Fibroblast of lung (primary cell): ENCODE measurements at regions not wholly inside any gene's neighbourhood (a gene's known extent, or its start where the extent isn't known, plus 50 kb on each side); places are given as distances from the start of the nearest gene placed in this dataset.

ENCODE experiments used
- DNase-seq, 2 donors: peaks; one replicate each; pipeline versions ENCODE4 v3.0.0 to v3.0.0-alpha.2; 2010; ENCODE audit warnings: low read depth in 2 of 2
- H2AFZ ChIP-seq: 2 replicates; pipeline ENCODE4 v1.5.1; 2012; ENCODE audit warnings: low read length, control low read depth, inconsistent platforms
- H3K27ac ChIP-seq: 2 replicates; pipeline ENCODE4 v1.5.1; 2011; ENCODE audit warnings: low read length, control low read depth; ENCODE audit not compliant: insufficient read depth
- H3K27me3 ChIP-seq: 2 replicates; pipeline ENCODE4 v1.5.1; 2011; ENCODE audit warnings: mild to moderate bottlenecking, low read length; ENCODE audit not compliant: control insufficient read depth, insufficient read depth
- H3K36me3 ChIP-seq: 2 replicates; pipeline ENCODE4 v1.5.1; 2011; ENCODE audit warnings: low read length; ENCODE audit not compliant: control insufficient read depth, insufficient read depth
- H3K4me1 ChIP-seq: 2 replicates; pipeline ENCODE4 v1.5.1; 2011; ENCODE audit warnings: low read length; ENCODE audit not compliant: control insufficient read depth, insufficient read depth; ENCODE audit errors: extremely low read depth
- H3K4me2 ChIP-seq: 2 replicates; pipeline ENCODE4 v1.5.1; 2011; ENCODE audit warnings: low read length, control low read depth; ENCODE audit not compliant: insufficient read depth; ENCODE audit errors: extremely low read depth
- H3K4me3 ChIP-seq, 4 experiments: fragments of 200-600 bp in 1 of 4; sonication (generic) in 1 of 4; replicated peaks in 1 of 4; 2 replicates each; pipeline ENCODE4 v1.5.1; 2011 to 2016; ENCODE audit warnings: low read length in 4 of 4, low read depth in 3 of 4, mild to moderate bottlenecking in 3 of 4, control low read depth in 2 of 4, inconsistent platforms in 1 of 4, mixed read lengths in 1 of 4; ENCODE audit not compliant: insufficient read depth in 1 of 4; ENCODE audit errors: control extremely low read depth in 1 of 4
- H3K79me2 ChIP-seq: 2 replicates; pipeline ENCODE4 v1.5.1; 2012; ENCODE audit warnings: mild to moderate bottlenecking, low read length, inconsistent platforms; ENCODE audit not compliant: control insufficient read depth, insufficient read depth
- H3K9ac ChIP-seq: 2 replicates; pipeline ENCODE4 v1.5.1; 2011; ENCODE audit warnings: mild to moderate bottlenecking, low read length, control low read depth; ENCODE audit not compliant: insufficient read depth
- H3K9me3 ChIP-seq: 2 replicates; pipeline ENCODE4 v1.5.1; 2012; ENCODE audit warnings: low read depth, low read length; ENCODE audit not compliant: control insufficient read depth, insufficient read depth
- H4K20me1 ChIP-seq: 2 replicates; pipeline ENCODE4 v1.5.1; 2011; ENCODE audit warnings: low read length; ENCODE audit not compliant: control insufficient read depth, insufficient read depth; ENCODE audit errors: extremely low read depth
- CTCF ChIP-seq, 2 donors: IDR thresholded peaks in 1 of 2; conservative IDR thresholded peaks in 1 of 2; 1 replicate in 1 of 2; 2 replicates in 1 of 2; pipeline ENCODE4 v1.5.1; 2011 to 2012; ENCODE audit warnings: low read length in 2 of 2, control low read depth in 1 of 2, inconsistent platforms in 1 of 2, low read depth in 1 of 2, mild to moderate bottlenecking in 1 of 2
- EZH2 ChIP-seq: IDR thresholded peaks from 2 replicates; pipeline ENCODE4 v1.5.1; 2012; ENCODE audit warnings: low read length, control low read depth, mild to moderate bottlenecking; ENCODE audit errors: missing control alignments

GRCh38 chr11:71172680-71173079 is 79.7 kb downstream of the SHANK2 start:
- Histone ChIP-seq H3K4me1 (no peaks in the 10 kb centered on the region), H3K79me2 (no peaks in the 10 kb centered on the region), H3K9ac (no peak overlapping the region), H3K4me2 (no peak overlapping the region), H4K20me1 (no peaks in the 10 kb centered on the region), H3K9me3 (no peaks in the 10 kb centered on the region), H3K27ac (no peak overlapping the region), H3K27me3 (no peaks in the 10 kb centered on the region), H3K4me3 (no peak overlapping the region), H2AFZ (no peak overlapping the region), H3K36me3 (no peaks in the 10 kb centered on the region)
- TF ChIP-seq CTCF (conservative IDR thresholded peaks at IDR 0.05 in 1 of 2, IDR thresholded peaks at IDR 0.05 in 1 of 2; ENCODE audit: low read depth in 1 of 2, low read length in 2 of 2), result no peak
- no peak for TF ChIP-seq EZH2
- no peak for DNase-seq

GRCh38 chr11:71171576-71171975 is 80.8 kb downstream of the SHANK2 start:
- H3K79me2 ChIP-seq, result no peaks in the 10 kb centered on the region
- H3K4me3 ChIP-seq, result no peak overlapping the region
- TF ChIP-seq CTCF (conservative IDR thresholded peaks at IDR 0.05 in 1 of 2, IDR thresholded peaks at IDR 0.05 in 1 of 2; ENCODE audit: low read depth in 1 of 2, low read length in 2 of 2), result no peak
- no peak for TF ChIP-seq EZH2
- H3K9ac ChIP-seq, result no peak overlapping the region
- no peaks in the 10 kb centered on the region for H4K20me1 ChIP-seq
- H3K4me2 ChIP-seq, result no peak overlapping the region
- H3K4me1 ChIP-seq, result no peaks in the 10 kb centered on the region
- no peak overlapping the region for H2AFZ ChIP-seq
- no peak overlapping the region for H3K27ac ChIP-seq
- no peaks in the 10 kb centered on the region for H3K27me3 ChIP-seq
- no peaks in the 10 kb centered on the region for H3K9me3 ChIP-seq
- H3K36me3 ChIP-seq, result no peaks in the 10 kb centered on the region
- DNase-seq, result no peak

- H3K79me2 ChIP-seq, result no peaks in the 10 kb centered on the region
- H3K27ac ChIP-seq, result no peak overlapping the region
Observed at GRCh38 chr11:71170624-71171423, 81.6 kb downstream of the SHANK2 start.

More at GRCh38 chr11:71170624-71171423, 81.6 kb downstream of the SHANK2 start:
- Histone ChIP-seq H3K4me3 (no peak overlapping the region), H4K20me1 (no peaks in the 10 kb centered on the region), H3K4me1 (no peaks in the 10 kb centered on the region), H3K9ac (no peak overlapping the region), H3K27me3 (no peaks in the 10 kb centered on the region), H2AFZ (no peak overlapping the region), H3K36me3 (no peaks in the 10 kb centered on the region), H3K9me3 (no peaks in the 10 kb centered on the region), H3K4me2 (no peak overlapping the region)
- no peak for TF ChIP-seq EZH2
- no peak for TF ChIP-seq CTCF (conservative IDR thresholded peaks at IDR 0.05 in 1 of 2, IDR thresholded peaks at IDR 0.05 in 1 of 2; ENCODE audit: low read depth in 1 of 2, low read length in 2 of 2)
- no peak for DNase-seq
